Stomach (tissue), 8 donors: ENCODE measurements at regions not wholly inside any gene's neighbourhood (a gene's known extent, or its start where the extent isn't known, plus 50 kb on each side); places are given as distances from the start of the nearest gene placed in this dataset.

Experiments used
- DNase-seq, 2 donors: peaks; one replicate each; pipeline versions ENCODE4 v3.0.0 to v3.0.0-alpha.2; 2013 to 2019
- H3K27ac ChIP-seq, 5 donors: fragments of 200-600 bp in 4 of 5; sonication (generic) in 4 of 5; one replicate each; pipeline ENCODE4 v1.5.1; 2013 to 2019; ENCODE audit warnings: mild to moderate bottlenecking in 1 of 5, moderate library complexity in 1 of 5
- H3K27me3 ChIP-seq, 3 donors: fragments of 200-600 bp; sonication (generic); one replicate each; pipeline ENCODE4 v1.5.1; 2017 to 2019; ENCODE audit warnings: mixed run types in 1 of 3
- H3K36me3 ChIP-seq, 4 donors: fragments of 200-600 bp; sonication (generic); 1 replicate in 3 of 4; 2 replicates in 1 of 4; pipeline ENCODE4 v1.5.1; 2016 to 2019
- H3K4me1 ChIP-seq, 4 donors: fragments of 200-600 bp; sonication (generic); one replicate each; pipeline ENCODE4 v1.5.1; 2016 to 2019
- H3K4me3 ChIP-seq, 4 donors: fragments of 200-600 bp; sonication (generic) in 3 of 4; one replicate each; pipeline ENCODE4 v1.5.1; 2016 to 2019; ENCODE audit warnings: mild to moderate bottlenecking in 1 of 4
- H3K9me3 ChIP-seq, 4 donors: fragments of 200-600 bp; sonication (generic); one replicate each; pipeline ENCODE4 v1.5.1; 2016 to 2019
- CTCF ChIP-seq, 7 experiments: fragments of 450-650 bp in 4 of 7; fragments of 200-600 bp in 3 of 7; sonication (generic) in 3 of 7; IDR thresholded peaks; one replicate each; pipeline ENCODE4 v1.5.1; 2016 to 2019; ENCODE audit warnings: antibody characterized with exemption in 7 of 7, control low read depth in 2 of 7, mild to moderate bottlenecking in 1 of 7
- EP300 ChIP-seq: sonication (generic); formaldehyde crosslinking; IDR thresholded peaks from one replicate; pipeline ENCODE4 v1.6.1; 2017; ENCODE audit warnings: antibody characterized with exemption
- POLR2A ChIP-seq, 4 donors: fragments of 450-650 bp; IDR thresholded peaks; one replicate each; pipeline ENCODE4 v1.6.1; 2016; ENCODE audit warnings: antibody characterized with exemption in 4 of 4, control low read depth in 2 of 4, mild to moderate bottlenecking in 1 of 4, moderate library complexity in 1 of 4
- POLR2AphosphoS5 ChIP-seq, 3 donors: sonication (generic); formaldehyde crosslinking; IDR thresholded peaks; one replicate each; pipeline ENCODE4 v1.6.1; 2016; ENCODE audit warnings: antibody characterized with exemption in 3 of 3
- WGBS, 5 donors: extraction: QIAGEN DNeasy Blood & Tissue Kit in 3 of 5; methylation state at CpG; one replicate each; pipeline versions ENCODE4 v1.1.5 to v1.1.7; 2013 to 2018; 5-methylcytosine and 5-hydroxymethylcytosine counted together
- intact Hi-C: fragments of 100-400 bp; cut with DNase I; formaldehyde crosslinking; loops from one replicate; pipeline ENCODE4 v1.15.1; 2023; ENCODE audit warnings: low total_unique reads
- donor health status: healthy with polysubstance abuse.
- donor health status: Bipolar disorder and iron deficiency.
- donor health status: healthy.

- intact Hi-C loops, result no loop called here
- TF ChIP-seq POLR2A (IDR thresholded peaks at IDR 0.05) (no peak), POLR2AphosphoS5 (IDR thresholded peaks at IDR 0.05) (no peak), EP300 (no peak), CTCF (IDR thresholded peaks at IDR 0.05) (no peak)
- Histone ChIP-seq H3K27ac (no peak overlapping the region), H3K36me3 (no peaks in the 10 kb centered on the region), H3K9me3 (peaks cover 0 to 11% (median 0%) of the 10 kb centered on the region in 4 donors), H3K4me1 (no peaks in the 10 kb centered on the region), H3K4me3 (no peak overlapping the region), H3K27me3 (no peaks in the 10 kb centered on the region)
- DNase-seq, result no peak
- 64 to 74% (median 73%) methylated on average over 3 of the region's 3 CpGs for WGBS, 5 donors
These were observed 181.4 kb upstream of the LHX8 start for GRCh38 chr1:74952786-74953185.

DNA sequence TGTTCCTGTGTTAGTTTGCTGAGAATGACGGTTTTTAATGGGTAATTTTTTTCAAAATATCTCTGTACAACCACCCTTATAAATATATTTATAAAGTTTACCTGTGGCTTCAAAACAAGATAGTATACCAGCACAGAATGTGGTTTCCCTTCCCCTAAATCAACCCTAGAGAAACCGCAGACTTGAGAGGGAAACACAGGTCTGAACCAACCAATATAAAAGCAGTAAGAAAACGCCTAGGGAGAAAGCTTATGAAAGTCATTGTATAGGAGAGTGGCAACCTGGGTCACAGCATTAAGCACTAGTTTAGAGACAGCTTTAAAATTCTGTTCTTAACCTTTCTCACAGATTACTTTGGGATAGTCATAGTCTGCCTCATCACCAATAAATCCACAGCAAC, 180.6 kb upstream of the LHX8 start:
- no peak for DNase-seq
- no peaks in the 10 kb centered on the region for H3K36me3 ChIP-seq
- no peak overlapping the region for H3K27ac ChIP-seq
- intact Hi-C loops, result no loop called here
- no peak overlapping the region for H3K4me3 ChIP-seq
- no peaks in the 10 kb centered on the region for H3K4me1 ChIP-seq
- no peaks in the 10 kb centered on the region for H3K27me3 ChIP-seq
- no peak for TF ChIP-seq POLR2AphosphoS5 (IDR thresholded peaks at IDR 0.05)
- no peak for TF ChIP-seq POLR2A (IDR thresholded peaks at IDR 0.05)
- no peak for TF ChIP-seq EP300
- TF ChIP-seq CTCF (IDR thresholded peaks at IDR 0.05), result no peak
- H3K9me3 ChIP-seq, result peaks cover 0 to 11% (median 0%) of the 10 kb centered on the region in 4 donors
- WGBS, 5 donors, result 62 to 75% (median 70%) methylated on average over 3 of the region's 3 CpGs

DNA sequence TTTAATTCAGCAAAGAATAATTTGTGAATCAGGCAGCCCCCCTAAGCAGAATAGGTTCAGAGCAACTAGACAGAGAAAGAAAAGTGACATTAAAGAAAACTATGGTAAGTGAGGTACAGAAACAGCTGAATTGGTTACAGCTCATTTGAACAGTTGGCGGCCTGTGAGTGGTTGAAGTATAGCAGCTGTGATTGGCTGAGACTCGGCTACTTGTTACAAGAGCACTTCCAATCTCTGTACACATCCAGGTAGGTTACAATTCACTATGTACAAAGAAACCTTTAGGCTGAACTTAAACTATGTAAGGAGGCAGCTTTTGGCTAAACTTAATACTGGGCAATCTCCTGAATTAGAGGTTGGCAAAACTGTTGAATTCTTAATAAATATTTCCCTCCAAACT, 171.1 kb upstream of the LHX8 start:
- peaks cover 0 to 5% (median 0%) of the 10 kb centered on the region in 4 donors for H3K9me3 ChIP-seq
- peaks cover 0 to 3% (median 0%) of the 10 kb centered on the region in 4 donors for H3K4me1 ChIP-seq
- 81 to 89% (median 85%) methylated on average over 2 of the region's 2 CpGs for WGBS, 5 donors
- H3K4me3 ChIP-seq, result no peak overlapping the region
- no peak for DNase-seq
- no peaks in the 10 kb centered on the region for H3K36me3 ChIP-seq
- intact Hi-C loops, result no loop called here
- TF ChIP-seq POLR2A (IDR thresholded peaks at IDR 0.05), result no peak
- TF ChIP-seq CTCF (IDR thresholded peaks at IDR 0.05), result no peak
- no peak for TF ChIP-seq EP300
- TF ChIP-seq POLR2AphosphoS5 (IDR thresholded peaks at IDR 0.05), result no peak
- H3K27me3 ChIP-seq, result no peaks in the 10 kb centered on the region
- H3K27ac ChIP-seq, result no peak overlapping the region

DNA sequence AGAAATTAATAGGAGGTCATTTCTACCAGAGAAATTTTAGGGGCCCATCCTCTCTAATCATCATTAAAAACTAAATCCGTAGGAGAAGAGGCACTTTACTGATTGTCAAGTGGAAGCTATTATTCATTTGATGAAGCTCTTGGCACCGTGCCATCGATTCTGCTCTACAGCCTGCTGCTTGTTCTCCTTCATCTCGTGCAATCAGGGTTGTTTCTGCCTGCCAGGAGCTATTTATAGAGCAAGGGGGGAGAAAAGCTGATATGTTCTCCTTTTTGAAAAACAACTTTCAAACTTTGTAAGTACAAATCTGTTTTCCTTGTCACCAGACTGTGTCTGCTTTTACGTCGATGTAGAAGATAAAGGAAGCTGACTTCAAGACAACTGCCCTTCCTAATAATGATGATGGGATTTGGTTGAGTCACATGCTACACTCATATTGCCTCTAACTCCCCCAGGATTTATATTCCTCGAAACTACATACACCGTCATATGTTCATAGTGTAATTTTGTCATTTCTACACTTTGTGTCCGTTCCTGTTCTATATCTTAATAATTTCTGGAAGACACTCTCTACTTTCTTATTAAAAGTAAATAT, 169.6 kb upstream of the LHX8 start:
- peak; percentile 38 to 69 for DNase-seq
- intact Hi-C loops, result no loop called here
- Histone ChIP-seq H3K4me3 (no peak overlapping the region), H3K9me3 (peaks cover 0 to 5% (median 0%) of the 10 kb centered on the region in 4 donors), H3K27me3 (no peaks in the 10 kb centered on the region), H3K4me1 (peaks cover 0 to 3% (median 0%) of the 10 kb centered on the region in 4 donors), H3K27ac (no peak overlapping the region), H3K36me3 (no peaks in the 10 kb centered on the region)
- WGBS, 5 donors, result 26 to 34% (median 33%) methylated on average over 9 of the region's 9 CpGs
- TF ChIP-seq POLR2AphosphoS5 (IDR thresholded peaks at IDR 0.05), result no peak
- TF ChIP-seq CTCF (IDR thresholded peaks at IDR 0.05), result no peak
- no peak for TF ChIP-seq POLR2A (IDR thresholded peaks at IDR 0.05)
- no peak for TF ChIP-seq EP300
